Activated T-cell treated with anti-CD3 and anti-CD28 coated beads, Interleukin-2, amount 50 U/mL, for 4 hours (primary cell): ENCODE measurements at regions not wholly inside any gene's neighbourhood (a gene's known extent, or its start where the extent isn't known, plus 50 kb on each side); places are given as distances from the start of the nearest gene placed in this dataset.

Source experiments
- ATAC-seq, 2 donors: fragments of 200-7000 bp; cut with Tn5 transposase; one replicate each; pipeline ENCODE4 v1.10.0; 2021
- DNase-seq: peaks from one replicate; pipeline ENCODE4 v3.0.0-alpha.2; 2020
- H3K27me3 Mint-ChIP-seq: one replicate; pipeline ENCODE4 v1.8.0; 2021; ENCODE audit warnings: low read depth, mixed read lengths
- H3K36me3 Mint-ChIP-seq: one replicate; pipeline ENCODE4 v1.8.0; 2022; ENCODE audit warnings: mixed read lengths; ENCODE audit not compliant: insufficient read depth
- H3K4me1 Mint-ChIP-seq: one replicate; pipeline ENCODE4 v1.8.0; 2021; ENCODE audit warnings: low read depth, mixed read lengths
- H3K4me3 Mint-ChIP-seq: one replicate; pipeline ENCODE4 v1.8.0; 2021; ENCODE audit warnings: mild to moderate bottlenecking, moderate library complexity, mixed read lengths
- H3K9me3 Mint-ChIP-seq: one replicate; pipeline ENCODE4 v1.8.0; 2021; ENCODE audit warnings: mixed read lengths

- peaks cover 7% of the 10 kb centered on the region for H3K27me3 Mint-ChIP-seq
- no peak for ATAC-seq
- H3K4me1 Mint-ChIP-seq: no peaks in the 10 kb centered on the region
- no peak for DNase-seq
- H3K36me3 Mint-ChIP-seq: no peaks in the 10 kb centered on the region
- no peaks in the 10 kb centered on the region for H3K9me3 Mint-ChIP-seq
- H3K4me3 Mint-ChIP-seq: no peak overlapping the region
Observed at GRCh38 chr1:162983671-162984425, 85.3 kb upstream of the RGS4 start.

- Mint-ChIP-seq H3K4me1 (no peaks in the 10 kb centered on the region), H3K27me3 (peaks cover 7% of the 10 kb centered on the region)
Observed at GRCh38 chr1:162982364-162982763, 86.8 kb upstream of the RGS4 start.

GRCh38 chr1:162977944-162978568 lies 91.1 kb upstream of the RGS4 start:
- DNase-seq (no peak), ATAC-seq (no peak)
- Mint-ChIP-seq H3K4me1 (no peaks in the 10 kb centered on the region), H3K27me3 (peaks cover 7% of the 10 kb centered on the region), H3K4me3 (no peak overlapping the region), H3K9me3 (no peaks in the 10 kb centered on the region), H3K36me3 (no peaks in the 10 kb centered on the region)

More at GRCh38 chr1:162982364-162982763, 86.8 kb upstream of the RGS4 start:
- no peaks in the 10 kb centered on the region for H3K9me3 Mint-ChIP-seq
- ATAC-seq: no peak
- DNase-seq: no peak
- H3K36me3 Mint-ChIP-seq: no peaks in the 10 kb centered on the region
- H3K4me3 Mint-ChIP-seq: no peak overlapping the region

GRCh38 chr1:162976628-162977027 lies 92.5 kb upstream of the RGS4 start:
- Mint-ChIP-seq H3K27me3 (no peaks in the 10 kb centered on the region), H3K9me3 (no peaks in the 10 kb centered on the region), H3K36me3 (no peaks in the 10 kb centered on the region), H3K4me3 (no peak overlapping the region), H3K4me1 (no peaks in the 10 kb centered on the region)
- no peak for ATAC-seq
- DNase-seq: no peak

GRCh38 chr1:162974810-162975209 lies 94.4 kb upstream of the RGS4 start:
- ATAC-seq (no peak), DNase-seq (no peak)
- H3K27me3 Mint-ChIP-seq: no peaks in the 10 kb centered on the region
- no peak overlapping the region for H3K4me3 Mint-ChIP-seq
- no peaks in the 10 kb centered on the region for H3K9me3 Mint-ChIP-seq
- H3K4me1 Mint-ChIP-seq: no peaks in the 10 kb centered on the region
- H3K36me3 Mint-ChIP-seq: no peaks in the 10 kb centered on the region

GRCh38 chr1:162973381-162973795 lies 95.8 kb upstream of the RGS4 start:
- no peaks in the 10 kb centered on the region for H3K4me1 Mint-ChIP-seq
- no peaks in the 10 kb centered on the region for H3K36me3 Mint-ChIP-seq
- H3K9me3 Mint-ChIP-seq: no peaks in the 10 kb centered on the region
- H3K27me3 Mint-ChIP-seq: no peaks in the 10 kb centered on the region
- no peak overlapping the region for H3K4me3 Mint-ChIP-seq
- no peak for DNase-seq
- no peak for ATAC-seq

GRCh38 chr1:162972773-162973172 lies 96.4 kb upstream of the RGS4 start:
- no peaks in the 10 kb centered on the region for H3K27me3 Mint-ChIP-seq
- no peaks in the 10 kb centered on the region for H3K36me3 Mint-ChIP-seq
- DNase-seq (no peak), ATAC-seq (no peak)
- no peaks in the 10 kb centered on the region for H3K9me3 Mint-ChIP-seq
- no peak overlapping the region for H3K4me3 Mint-ChIP-seq
- no peaks in the 10 kb centered on the region for H3K4me1 Mint-ChIP-seq

GRCh38 chr1:162970021-162970420 lies 99.1 kb upstream of the RGS4 start:
- no peak for ATAC-seq
- Mint-ChIP-seq H3K36me3 (no peaks in the 10 kb centered on the region), H3K4me1 (no peaks in the 10 kb centered on the region), H3K27me3 (no peaks in the 10 kb centered on the region), H3K9me3 (no peaks in the 10 kb centered on the region), H3K4me3 (no peak overlapping the region)
- DNase-seq: no peak

GRCh38 chr1:162966613-162967012 lies 102.5 kb upstream of the RGS4 start:
- ATAC-seq (no peak), DNase-seq (no peak)
- H3K4me3 Mint-ChIP-seq: no peak overlapping the region
- H3K27me3 Mint-ChIP-seq: peaks cover 3% of the 10 kb centered on the region
- no peaks in the 10 kb centered on the region for H3K4me1 Mint-ChIP-seq
- H3K36me3 Mint-ChIP-seq: no peaks in the 10 kb centered on the region
- no peaks in the 10 kb centered on the region for H3K9me3 Mint-ChIP-seq

GRCh38 chr1:162964901-162965300 lies 103.9 kb upstream of the CCDC190 start:
- H3K4me1 Mint-ChIP-seq: no peaks in the 10 kb centered on the region
- H3K36me3 Mint-ChIP-seq: no peaks in the 10 kb centered on the region
- no peak overlapping the region for H3K4me3 Mint-ChIP-seq

GRCh38 chr1:162956922-162957321 lies 95.9 kb upstream of the CCDC190 start:
- Mint-ChIP-seq H3K4me1 (no peaks in the 10 kb centered on the region), H3K36me3 (no peaks in the 10 kb centered on the region), H3K9me3 (no peaks in the 10 kb centered on the region), H3K27me3 (peaks cover 3% of the 10 kb centered on the region), H3K4me3 (no peak overlapping the region)
- no peak for DNase-seq
- no peak for ATAC-seq

More at GRCh38 chr1:162964901-162965300, 103.9 kb upstream of the CCDC190 start:
- H3K9me3 Mint-ChIP-seq: no peaks in the 10 kb centered on the region
- ATAC-seq (no peak), DNase-seq (no peak)
- H3K27me3 Mint-ChIP-seq: peaks cover 3% of the 10 kb centered on the region

GRCh38 chr1:162954824-162955223 lies 93.8 kb upstream of the CCDC190 start:
- ATAC-seq: no peak
- Mint-ChIP-seq H3K4me1 (no peaks in the 10 kb centered on the region), H3K36me3 (no peaks in the 10 kb centered on the region), H3K27me3 (peaks cover 3% of the 10 kb centered on the region), H3K9me3 (no peaks in the 10 kb centered on the region), H3K4me3 (no peak overlapping the region)
- DNase-seq: no peak

- no peak overlapping the region for H3K4me3 Mint-ChIP-seq
- ATAC-seq: no peak
- no peaks in the 10 kb centered on the region for H3K9me3 Mint-ChIP-seq
Observed at GRCh38 chr1:162952956-162953355, 92.0 kb upstream of the CCDC190 start.

GRCh38 chr1:162951553-162952315 lies 90.8 kb upstream of the CCDC190 start:
- no peak for DNase-seq
- Mint-ChIP-seq H3K9me3 (no peaks in the 10 kb centered on the region), H3K36me3 (no peaks in the 10 kb centered on the region), H3K4me1 (no peaks in the 10 kb centered on the region), H3K4me3 (no peak overlapping the region), H3K27me3 (peaks cover 3% of the 10 kb centered on the region)
- peak in 1 of 2 donors; percentile 21 for ATAC-seq

More at GRCh38 chr1:162952956-162953355, 92.0 kb upstream of the CCDC190 start:
- Mint-ChIP-seq H3K36me3 (no peaks in the 10 kb centered on the region), H3K27me3 (peaks cover 3% of the 10 kb centered on the region), H3K4me1 (no peaks in the 10 kb centered on the region)
- DNase-seq: no peak
